A549 (cell line): ENCODE measurements at regions not wholly inside any gene's neighbourhood (a gene's known extent, or its start where the extent isn't known, plus 50 kb on each side); places are given as distances from the start of the nearest gene placed in this dataset.

Experiments
- ATAC-seq, 2 experiments: fragments of 200-7000 bp in 1 of 2; fragments of >200 bp in 1 of 2; cut with Nextera tagmentation in 1 of 2; cut with Tn5 transposase in 1 of 2; 3 replicates each; pipeline versions ENCODE4 v1.8.0 to v1.9.1; 2018 to 2020; ENCODE audit warnings: mild to moderate bottlenecking in 1 of 2, moderate library complexity in 1 of 2
- CTCF ChIA-PET: fragments of 300-600 bp; sonication (Branson Sonifier 250); formaldehyde crosslinking; extraction: SDS; loops from one replicate; lab custom pipeline; 2021; ENCODE audit warnings: antibody characterized with exemption, inconsistent platforms; lab: Yijun Ruan, JAX
- POLR2A ChIA-PET: fragments of 350-600 bp; formaldehyde crosslinking; extraction: SDS; loops from one replicate; lab custom pipeline; 2021; ENCODE audit warnings: antibody characterized with exemption, inconsistent platforms; lab: Yijun Ruan, JAX
- DNase-seq, 2 experiments: peaks; one replicate each; pipeline versions ENCODE4 v3.0.0 to v3.0.0-alpha.2; 2011 to 2016; ENCODE audit warnings: low read depth in 1 of 2, low spot score in 1 of 2
- FAIRE-seq: peaks from 2 replicates; lab custom pipeline; 2011; peaks lifted over from hg19 to GRCh38; lab: Jason Lieb, UNC
- H3K27ac ChIP-seq, 2 experiments: fragments of >200 bp; sonication (Bioruptor Twin); formaldehyde crosslinking; 3 replicates each; pipeline ENCODE4 v1.5.1; 2016 to 2017
- H3K4me1 ChIP-seq: fragments of >200 bp; sonication (Bioruptor Twin); formaldehyde crosslinking; 3 replicates; pipeline ENCODE4 v1.6.1; 2016
- H3K4me2 ChIP-seq: fragments of >200 bp; sonication (Bioruptor Twin); formaldehyde crosslinking; 3 replicates; pipeline ENCODE4 v1.6.1; 2016
- H3K4me3 ChIP-seq: fragments of >200 bp; sonication (Bioruptor Twin); formaldehyde crosslinking; 3 replicates; pipeline ENCODE4 v1.5.1; 2016
- H3K9me3 ChIP-seq: fragments of >200 bp; sonication (Bioruptor Twin); formaldehyde crosslinking; 3 replicates; pipeline ENCODE4 v1.6.1; 2016
- BCL3 ChIP-seq: fragments of >200 bp; sonication (Bioruptor Twin); formaldehyde crosslinking; IDR thresholded peaks from 3 replicates; pipeline ENCODE4 v1.6.1; 2016
- CBX2 ChIP-seq: fragments of 200-600 bp; sonication (generic); IDR thresholded peaks from 2 replicates; pipeline ENCODE4 v1.6.1; 2016; ENCODE audit warnings: low read depth, mild to moderate bottlenecking, borderline replicate concordance
- CEBPB ChIP-seq, 2 experiments: fragments of >200 bp in 1 of 2; sonication (Bioruptor Twin) in 1 of 2; formaldehyde crosslinking in 1 of 2; IDR thresholded peaks; 2 replicates each; pipeline ENCODE4 v1.6.1; 2012 to 2016
- CHD4 ChIP-seq: fragments of 200-600 bp; sonication (generic); IDR thresholded peaks from 2 replicates; pipeline ENCODE4 v1.6.1; 2016; ENCODE audit warnings: antibody characterized with exemption, mild to moderate bottlenecking, borderline replicate concordance
- E2F6 ChIP-seq: IDR thresholded peaks from 2 replicates; pipeline ENCODE4 v1.6.1; 2012; ENCODE audit warnings: low read depth, borderline replicate concordance
- ELK1 ChIP-seq: fragments of 150-350 bp; IDR thresholded peaks from 2 replicates; pipeline ENCODE4 v1.6.1; 2014; ENCODE audit warnings: low read depth, mild to moderate bottlenecking, low read length
- EP300 ChIP-seq, 2 experiments: fragments of >200 bp; sonication (Bioruptor Twin); formaldehyde crosslinking; IDR thresholded peaks; 2 replicates in 1 of 2; 3 replicates in 1 of 2; pipeline ENCODE4 v1.6.1; 2016 to 2017
- FOXS1 ChIP-seq: fragments of 250-450 bp; sonication (Bioruptor Pico); IDR thresholded peaks from 2 replicates; pipeline ENCODE4 v1.5.0; 2020; ENCODE audit warnings: mild to moderate bottlenecking, moderate library complexity
- GATA3 ChIP-seq: IDR thresholded peaks from 2 replicates; pipeline ENCODE4 v1.6.1; 2012; ENCODE audit warnings: borderline replicate concordance
- HDAC2 ChIP-seq: fragments of 200-600 bp; sonication (generic); IDR thresholded peaks from 2 replicates; pipeline ENCODE4 v1.6.1; 2016
- HEYL ChIP-seq: fragments of 250-450 bp; sonication (Bioruptor Pico); IDR thresholded peaks from 2 replicates; pipeline ENCODE4 v1.8.0; 2021; ENCODE audit warnings: mild to moderate bottlenecking, moderate library complexity
- HMGXB4 ChIP-seq: fragments of 250-450 bp; sonication (Bioruptor Pico); IDR thresholded peaks from 2 replicates; pipeline ENCODE4 v1.5.0; 2021; ENCODE audit warnings: mild to moderate bottlenecking, moderate library complexity, borderline replicate concordance
- HOXA7 ChIP-seq: fragments of 250-450 bp; sonication (Bioruptor Pico); IDR thresholded peaks from 2 replicates; pipeline ENCODE4 v1.5.0; 2020; ENCODE audit warnings: mild to moderate bottlenecking, moderate library complexity
- HOXB5 ChIP-seq: fragments of 250-450 bp; sonication (Bioruptor Pico); IDR thresholded peaks from 2 replicates; pipeline ENCODE4 v1.5.0; 2020; ENCODE audit warnings: mild to moderate bottlenecking, moderate library complexity
- JUN ChIP-seq, 2 experiments: fragments of >200 bp; sonication (Bioruptor Twin); formaldehyde crosslinking; IDR thresholded peaks; 2 replicates in 1 of 2; 3 replicates in 1 of 2; pipeline ENCODE4 v1.6.1; 2016 to 2017
- JUNB ChIP-seq: fragments of >200 bp; sonication (Bioruptor Twin); formaldehyde crosslinking; IDR thresholded peaks from 2 replicates; pipeline ENCODE4 v1.6.1; 2016
- KDM5A ChIP-seq: fragments of 200-600 bp; sonication (generic); IDR thresholded peaks from 2 replicates; pipeline ENCODE4 v1.6.1; 2016; ENCODE audit warnings: antibody characterized with exemption, mild to moderate bottlenecking
- MAFK ChIP-seq: fragments of 450-650 bp; IDR thresholded peaks from 2 replicates; pipeline ENCODE4 v1.6.1; 2014; ENCODE audit not compliant: partially characterized antibody
- NPAS2 ChIP-seq: fragments of 250-450 bp; sonication (Bioruptor Pico); IDR thresholded peaks from 2 replicates; pipeline ENCODE4 v1.8.0; 2022; ENCODE audit warnings: mild to moderate bottlenecking, moderate library complexity, borderline replicate concordance
- PHF8 ChIP-seq: fragments of 200-600 bp; sonication (generic); IDR thresholded peaks from 2 replicates; pipeline ENCODE4 v1.6.1; 2016; ENCODE audit warnings: low read depth, mild to moderate bottlenecking, antibody characterized with exemption, moderate library complexity, borderline replicate concordance
- RAD21 ChIP-seq, 2 experiments: fragments of >200 bp in 1 of 2; sonication (Bioruptor Twin) in 1 of 2; formaldehyde crosslinking in 1 of 2; IDR thresholded peaks in 1 of 2; conservative IDR thresholded peaks in 1 of 2; 2 replicates in 1 of 2; 3 replicates in 1 of 2; pipeline ENCODE4 v1.6.1; 2012 to 2018; ENCODE audit warnings: inconsistent platforms in 1 of 2
- RARB ChIP-seq: fragments of 250-450 bp; sonication (Bioruptor Pico); IDR thresholded peaks from 2 replicates; pipeline ENCODE4 v1.8.0; 2021; ENCODE audit warnings: mild to moderate bottlenecking, moderate library complexity
- RNF2 ChIP-seq: fragments of 200-600 bp; sonication (generic); IDR thresholded peaks from 2 replicates; pipeline ENCODE4 v1.6.1; 2016; ENCODE audit warnings: low read depth, mild to moderate bottlenecking, antibody characterized with exemption, moderate library complexity, borderline replicate concordance
- SMC3 ChIP-seq: fragments of >200 bp; sonication (Bioruptor Twin); formaldehyde crosslinking; IDR thresholded peaks from 3 replicates; pipeline ENCODE4 v1.6.1; 2018; ENCODE audit warnings: inconsistent platforms
- TP53 ChIP-seq: fragments of 250-450 bp; sonication (Bioruptor Pico); IDR thresholded peaks from 2 replicates; pipeline ENCODE4 v1.5.0; 2021; ENCODE audit warnings: mild to moderate bottlenecking, moderate library complexity
- USF2 ChIP-seq: fragments of 450-650 bp; IDR thresholded peaks from 2 replicates; pipeline ENCODE4 v1.6.1; 2014; ENCODE audit warnings: antibody characterized with exemption
- ZC3H11A ChIP-seq: fragments of 450-650 bp; IDR thresholded peaks from 2 replicates; pipeline ENCODE4 v1.6.1; 2014; ENCODE audit warnings: antibody characterized with exemption, mild to moderate bottlenecking
- ZFP36 ChIP-seq: fragments of 450-650 bp; IDR thresholded peaks from 2 replicates; pipeline ENCODE4 v1.6.1; 2014; ENCODE audit warnings: borderline replicate concordance; ENCODE audit not compliant: partially characterized antibody
- ZSCAN20 ChIP-seq: fragments of 250-450 bp; sonication (Bioruptor Pico); IDR thresholded peaks from 2 replicates; pipeline ENCODE4 v1.8.0; 2022; ENCODE audit warnings: mild to moderate bottlenecking, moderate library complexity
- WGBS: methylation state at CpG from one replicate; pipeline ENCODE4 v1.1.6; 2017; ENCODE audit errors: missing lambda C conversion rate; 5-methylcytosine and 5-hydroxymethylcytosine counted together

- POLR2A ChIA-PET = no interaction called here
- no peak for FAIRE-seq
- H3K27ac ChIP-seq = no peak overlapping the region
- no peaks in the 10 kb centered on the region for H3K4me1 ChIP-seq
- DNase-seq = no peak
- WGBS = 25% methylated on average over 4 of the region's 5 CpGs
- no peaks in the 10 kb centered on the region for H3K9me3 ChIP-seq
- ATAC-seq = no peak
- no peak for TF ChIP-seq HMGXB4 (CRISPR knock-in tag)
- TF ChIP-seq GATA3 = no peak
- no peak for TF ChIP-seq KDM5A
- TF ChIP-seq HEYL (CRISPR knock-in tag) = no peak
- TF ChIP-seq SMC3 = no peak
- no peak for TF ChIP-seq USF2
- TF ChIP-seq JUN (IDR thresholded peaks at IDR 0.05) = no peak
- TF ChIP-seq RAD21 (conservative IDR thresholded peaks at IDR 0.05 in 1 of 2, IDR thresholded peaks at IDR 0.05 in 1 of 2) = no peak
- TF ChIP-seq TP53 (CRISPR knock-in tag) = no peak
- no peak for TF ChIP-seq ZFP36
- no peak for TF ChIP-seq HDAC2
- no peak for TF ChIP-seq ZSCAN20 (CRISPR knock-in tag)
- no peak for TF ChIP-seq HOXB5 (CRISPR knock-in tag)
- no peak for TF ChIP-seq FOXS1 (CRISPR knock-in tag)
- no peak for TF ChIP-seq E2F6
- no peak for TF ChIP-seq RNF2
- no peak for TF ChIP-seq PHF8
- CTCF ChIA-PET = no interaction called here
- H3K4me3 ChIP-seq = no peak overlapping the region
- H3K4me2 ChIP-seq = no peak overlapping the region
These were observed 100.1 kb upstream of the ERG start for GRCh38 chr21:38598413-38598812.

- ATAC-seq (no peak), FAIRE-seq (no peak), DNase-seq (no peak)
- H3K9me3 ChIP-seq = no peaks in the 10 kb centered on the region
- H3K4me2 ChIP-seq = no peak overlapping the region
- H3K4me3 ChIP-seq = no peak overlapping the region
- H3K4me1 ChIP-seq = no peaks in the 10 kb centered on the region
- ChIA-PET CTCF (interaction anchor here (1.1 kb wide), 1 partner anchor 71 kb away, joined by 3 read pairs; no protein-coding TSS in a partner anchor), POLR2A (no interaction called here)
- H3K27ac ChIP-seq = no peak overlapping the region
- WGBS = 34% methylated on average over 8 of the region's 8 CpGs
- no peak for TF ChIP-seq CHD4
- TF ChIP-seq EP300 (IDR thresholded peaks at IDR 0.05) = no peak
- TF ChIP-seq NPAS2 (CRISPR knock-in tag) = no peak
- no peak for TF ChIP-seq SMC3
- TF ChIP-seq HOXA7 (CRISPR knock-in tag) = no peak
- no peak for TF ChIP-seq RARB (CRISPR knock-in tag)
- no peak for TF ChIP-seq BCL3
- TF ChIP-seq KDM5A = no peak
- no peak for TF ChIP-seq GATA3
- TF ChIP-seq ZC3H11A = no peak
- TF ChIP-seq ZFP36 = no peak
- TF ChIP-seq MAFK = no peak
- no peak for TF ChIP-seq JUNB
- no peak for TF ChIP-seq CBX2
- TF ChIP-seq ELK1 = no peak
- no peak for TF ChIP-seq JUN (IDR thresholded peaks at IDR 0.05)
- TF ChIP-seq CEBPB (IDR thresholded peaks at IDR 0.05) = no peak
These were observed 101.2 kb upstream of the ERG start for GRCh38 chr21:38599381-38599975.
